ENCODE measurements at regions not wholly inside any gene's neighbourhood (a gene's known extent, or its start where the extent isn't known, plus 50 kb on each side); places are given as distances from the start of the nearest gene placed in this dataset.

DNA sequence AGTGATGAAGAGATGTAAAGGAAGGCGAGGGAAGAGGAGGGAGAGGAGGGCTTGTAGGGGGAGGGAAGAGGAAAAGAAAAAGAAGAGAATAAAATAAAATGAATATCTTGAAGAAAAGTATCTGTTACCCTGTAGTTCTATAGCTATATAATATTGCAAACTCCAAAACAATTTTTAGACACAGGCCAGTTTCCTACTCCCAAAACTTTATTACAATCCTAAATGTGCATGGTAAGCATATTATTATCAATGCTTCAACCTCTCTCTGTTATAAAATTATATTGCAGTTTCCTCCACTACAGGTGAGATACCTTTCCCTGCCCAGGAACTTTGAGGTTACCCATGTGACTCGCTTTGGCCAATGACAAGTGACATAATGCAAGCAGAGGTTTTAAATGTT, 1351.6 kb upstream of the NRXN1 start:
- TF ChIP-seq, protein P1, sequence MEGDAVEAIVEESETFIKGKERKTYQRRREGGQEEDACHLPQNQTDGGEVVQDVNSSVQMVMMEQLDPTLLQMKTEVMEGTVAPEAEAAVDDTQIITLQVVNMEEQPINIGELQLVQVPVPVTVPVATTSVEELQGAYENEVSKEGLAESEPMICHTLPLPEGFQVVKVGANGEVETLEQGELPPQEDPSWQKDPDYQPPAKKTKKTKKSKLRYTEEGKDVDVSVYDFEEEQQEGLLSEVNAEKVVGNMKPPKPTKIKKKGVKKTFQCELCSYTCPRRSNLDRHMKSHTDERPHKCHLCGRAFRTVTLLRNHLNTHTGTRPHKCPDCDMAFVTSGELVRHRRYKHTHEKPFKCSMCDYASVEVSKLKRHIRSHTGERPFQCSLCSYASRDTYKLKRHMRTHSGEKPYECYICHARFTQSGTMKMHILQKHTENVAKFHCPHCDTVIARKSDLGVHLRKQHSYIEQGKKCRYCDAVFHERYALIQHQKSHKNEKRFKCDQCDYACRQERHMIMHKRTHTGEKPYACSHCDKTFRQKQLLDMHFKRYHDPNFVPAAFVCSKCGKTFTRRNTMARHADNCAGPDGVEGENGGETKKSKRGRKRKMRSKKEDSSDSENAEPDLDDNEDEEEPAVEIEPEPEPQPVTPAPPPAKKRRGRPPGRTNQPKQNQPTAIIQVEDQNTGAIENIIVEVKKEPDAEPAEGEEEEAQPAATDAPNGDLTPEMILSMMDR (IDR thresholded peaks at IDR 0.05; ENCODE audit: low read depth, low read length, poor library complexity, severe bottlenecking): no peak
- TF ChIP-seq EZH2phosphoT487 (IDR thresholded peaks at IDR 0.05; ENCODE audit: borderline replicate concordance, low read length): no peak

All from DOHH2 (cell line).